ENCODE measurements at regions not wholly inside any gene's neighbourhood (a gene's known extent, or its start where the extent isn't known, plus 50 kb on each side); places are given as distances from the start of the nearest gene placed in this dataset.
"Not testable (repeated sequence)": the region's sequence is repeated elsewhere in the genome, so short reads cannot be mapped to it uniquely, and the experiment has no call there.

GRCh38 chr2:83233326-83233725 is 1225.8 kb downstream of the SUCLG1 start:
- no peak overlapping the region for H3K9ac ChIP-seq (ENCODE audit: low read depth in 1 of 2, low read length in 2 of 2)
- H3K27ac ChIP-seq (ENCODE audit: low read depth, low read length): no peak overlapping the region
- H3K9me3 ChIP-seq (ENCODE audit: control insufficient read depth in 1 of 2, low read length in 2 of 2): no peaks in the 10 kb centered on the region
- no peaks in the 10 kb centered on the region for H3K36me3 ChIP-seq (ENCODE audit: control insufficient read depth in 1 of 2, insufficient read depth in 2 of 2, low read length in 2 of 2)
- H3K27me3 ChIP-seq (ENCODE audit: control insufficient read depth in 1 of 2, insufficient read depth in 2 of 2, low read length in 2 of 2): no peaks in the 10 kb centered on the region
- H3K4me3 ChIP-seq (ENCODE audit: low read depth in 1 of 2, low read length in 2 of 2): no peak overlapping the region
- no peaks in the 10 kb centered on the region for H3K4me1 ChIP-seq (ENCODE audit: control insufficient read depth in 1 of 2, insufficient read depth in 2 of 2, low read length in 2 of 2)

- H3K4me3 ChIP-seq (ENCODE audit: low read depth in 1 of 2, low read length in 2 of 2): no peak overlapping the region
- H3K27ac ChIP-seq (ENCODE audit: low read depth, low read length): no peak overlapping the region
- H3K27me3 ChIP-seq (ENCODE audit: control insufficient read depth in 1 of 2, insufficient read depth in 2 of 2, low read length in 2 of 2): no peaks in the 10 kb centered on the region
- no peak overlapping the region for H3K9ac ChIP-seq (ENCODE audit: low read depth in 1 of 2, low read length in 2 of 2)
- no peaks in the 10 kb centered on the region for H3K9me3 ChIP-seq (ENCODE audit: control insufficient read depth in 1 of 2, low read length in 2 of 2)
- H3K4me1 ChIP-seq (ENCODE audit: control insufficient read depth in 1 of 2, insufficient read depth in 2 of 2, low read length in 2 of 2): no peaks in the 10 kb centered on the region
- H3K36me3 ChIP-seq (ENCODE audit: control insufficient read depth in 1 of 2, insufficient read depth in 2 of 2, low read length in 2 of 2): no peaks in the 10 kb centered on the region
Observed at GRCh38 chr2:83229443-83229842, 1229.6 kb downstream of the SUCLG1 start.

- Histone ChIP-seq H3K27ac (ENCODE audit: low read depth, low read length) (no peak overlapping the region), H3K4me1 (ENCODE audit: control insufficient read depth in 1 of 2, insufficient read depth in 2 of 2, low read length in 2 of 2) (no peaks in the 10 kb centered on the region), H3K4me3 (ENCODE audit: low read depth in 1 of 2, low read length in 2 of 2) (no peak overlapping the region)
Observed at GRCh38 chr2:83224591-83225200, 1234.4 kb downstream of the SUCLG1 start.

GRCh38 chr2:83221258-83221657 is 1237.8 kb downstream of the SUCLG1 start:
- no peaks in the 10 kb centered on the region for H3K9me3 ChIP-seq (ENCODE audit: control insufficient read depth in 1 of 2, low read length in 2 of 2)
- H3K27me3 ChIP-seq (ENCODE audit: control insufficient read depth in 1 of 2, insufficient read depth in 2 of 2, low read length in 2 of 2): no peaks in the 10 kb centered on the region
- no peak overlapping the region for H3K4me3 ChIP-seq (ENCODE audit: low read depth in 1 of 2, low read length in 2 of 2)
- no peaks in the 10 kb centered on the region for H3K36me3 ChIP-seq (ENCODE audit: control insufficient read depth in 1 of 2, insufficient read depth in 2 of 2, low read length in 2 of 2)
- no peaks in the 10 kb centered on the region for H3K4me1 ChIP-seq (ENCODE audit: control insufficient read depth in 1 of 2, insufficient read depth in 2 of 2, low read length in 2 of 2)
- H3K27ac ChIP-seq (ENCODE audit: low read depth, low read length): no peak overlapping the region
- H3K9ac ChIP-seq (ENCODE audit: low read depth in 1 of 2, low read length in 2 of 2): no peak overlapping the region

More at GRCh38 chr2:83224591-83225200, 1234.4 kb downstream of the SUCLG1 start:
- H3K27me3 ChIP-seq (ENCODE audit: control insufficient read depth in 1 of 2, insufficient read depth in 2 of 2, low read length in 2 of 2): no peaks in the 10 kb centered on the region
- no peaks in the 10 kb centered on the region for H3K36me3 ChIP-seq (ENCODE audit: control insufficient read depth in 1 of 2, insufficient read depth in 2 of 2, low read length in 2 of 2)
- no peaks in the 10 kb centered on the region for H3K9me3 ChIP-seq (ENCODE audit: control insufficient read depth in 1 of 2, low read length in 2 of 2)
- H3K9ac ChIP-seq (ENCODE audit: low read depth in 1 of 2, low read length in 2 of 2): no peak overlapping the region

GRCh38 chr2:83217854-83218253 is 1241.2 kb downstream of the SUCLG1 start:
- H3K4me1 ChIP-seq (ENCODE audit: control insufficient read depth in 1 of 2, insufficient read depth in 2 of 2, low read length in 2 of 2): no peaks in the 10 kb centered on the region
- no peak overlapping the region for H3K9ac ChIP-seq (ENCODE audit: low read depth in 1 of 2, low read length in 2 of 2)
- no peak overlapping the region for H3K27ac ChIP-seq (ENCODE audit: low read depth, low read length)
- no peak overlapping the region for H3K4me3 ChIP-seq (ENCODE audit: low read depth in 1 of 2, low read length in 2 of 2)
- no peaks in the 10 kb centered on the region for H3K36me3 ChIP-seq (ENCODE audit: control insufficient read depth in 1 of 2, insufficient read depth in 2 of 2, low read length in 2 of 2)
- H3K27me3 ChIP-seq (ENCODE audit: control insufficient read depth in 1 of 2, insufficient read depth in 2 of 2, low read length in 2 of 2): no peaks in the 10 kb centered on the region
- no peaks in the 10 kb centered on the region for H3K9me3 ChIP-seq (ENCODE audit: control insufficient read depth in 1 of 2, low read length in 2 of 2)

DNA sequence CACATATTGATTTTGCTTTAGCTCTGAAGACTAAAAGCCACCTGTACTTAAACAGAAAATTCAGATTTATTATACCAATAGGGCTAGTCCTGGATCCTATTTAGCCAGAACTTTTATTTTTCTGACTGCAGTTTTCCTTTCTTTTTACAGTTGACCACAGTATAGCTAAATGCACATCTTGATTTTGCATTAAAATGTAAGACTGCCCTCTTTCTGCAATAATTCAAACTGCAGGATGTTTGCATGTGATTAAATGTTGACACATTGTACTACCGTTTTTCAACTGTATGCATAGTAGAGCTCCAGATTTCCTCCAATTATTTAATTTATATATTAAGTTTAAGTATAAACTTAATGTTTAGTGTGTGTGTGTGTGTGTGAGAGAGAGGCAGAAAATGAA is 1262.9 kb downstream of the SUCLG1 start:
- Histone ChIP-seq H3K36me3 (ENCODE audit: control insufficient read depth in 1 of 2, insufficient read depth in 2 of 2, low read length in 2 of 2) (no peaks in the 10 kb centered on the region), H3K9ac (ENCODE audit: low read depth in 1 of 2, low read length in 2 of 2) (no peak overlapping the region)

DNA sequence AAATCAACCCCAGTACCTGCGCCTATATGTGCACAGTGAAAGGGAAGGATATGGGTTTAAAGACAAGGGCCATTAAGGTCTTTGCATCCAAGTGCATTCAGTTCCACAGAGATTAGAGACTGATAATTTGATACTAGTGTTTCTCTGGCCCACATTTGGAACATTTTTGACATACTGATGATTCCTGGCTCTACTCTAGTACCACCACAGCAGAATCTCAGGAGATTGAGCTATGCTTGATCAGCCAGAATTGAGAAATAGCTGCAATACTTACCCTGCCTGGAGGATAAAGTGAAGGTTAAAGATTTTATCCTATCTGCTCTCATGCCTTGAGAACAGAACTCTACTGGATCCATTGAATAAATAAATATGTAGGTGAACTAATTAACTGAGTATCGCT is 1267.8 kb downstream of the SUCLG1 start:
- no peaks in the 10 kb centered on the region for H3K4me1 ChIP-seq (ENCODE audit: control insufficient read depth in 1 of 2, insufficient read depth in 2 of 2, low read length in 2 of 2)
- no peaks in the 10 kb centered on the region for H3K36me3 ChIP-seq (ENCODE audit: control insufficient read depth in 1 of 2, insufficient read depth in 2 of 2, low read length in 2 of 2)
- H3K4me3 ChIP-seq (ENCODE audit: low read depth in 1 of 2, low read length in 2 of 2): no peak overlapping the region
- H3K27ac ChIP-seq (ENCODE audit: low read depth, low read length): no peak overlapping the region
- no peaks in the 10 kb centered on the region for H3K27me3 ChIP-seq (ENCODE audit: control insufficient read depth in 1 of 2, insufficient read depth in 2 of 2, low read length in 2 of 2)
- H3K9ac ChIP-seq (ENCODE audit: low read depth in 1 of 2, low read length in 2 of 2): no peak overlapping the region
- H3K9me3 ChIP-seq (ENCODE audit: control insufficient read depth in 1 of 2, low read length in 2 of 2): no peaks in the 10 kb centered on the region

More for the DNA sequence above, 1262.9 kb downstream of the SUCLG1 start:
- Histone ChIP-seq H3K4me1 (ENCODE audit: control insufficient read depth in 1 of 2, insufficient read depth in 2 of 2, low read length in 2 of 2) (no peaks in the 10 kb centered on the region), H3K4me3 (ENCODE audit: low read depth in 1 of 2, low read length in 2 of 2) (no peak overlapping the region), H3K9me3 (ENCODE audit: control insufficient read depth in 1 of 2, low read length in 2 of 2) (no peaks in the 10 kb centered on the region), H3K27me3 (ENCODE audit: control insufficient read depth in 1 of 2, insufficient read depth in 2 of 2, low read length in 2 of 2) (no peaks in the 10 kb centered on the region), H3K27ac (ENCODE audit: low read depth, low read length) (no peak overlapping the region)

GRCh38 chr2:83186105-83186760 is 1272.8 kb downstream of the SUCLG1 start:
- no peak overlapping the region for H3K9ac ChIP-seq (ENCODE audit: low read depth in 1 of 2, low read length in 2 of 2)
- no peak overlapping the region for H3K4me3 ChIP-seq (ENCODE audit: low read depth in 1 of 2, low read length in 2 of 2)
- H3K27ac ChIP-seq (ENCODE audit: low read depth, low read length): no peak overlapping the region

DNA sequence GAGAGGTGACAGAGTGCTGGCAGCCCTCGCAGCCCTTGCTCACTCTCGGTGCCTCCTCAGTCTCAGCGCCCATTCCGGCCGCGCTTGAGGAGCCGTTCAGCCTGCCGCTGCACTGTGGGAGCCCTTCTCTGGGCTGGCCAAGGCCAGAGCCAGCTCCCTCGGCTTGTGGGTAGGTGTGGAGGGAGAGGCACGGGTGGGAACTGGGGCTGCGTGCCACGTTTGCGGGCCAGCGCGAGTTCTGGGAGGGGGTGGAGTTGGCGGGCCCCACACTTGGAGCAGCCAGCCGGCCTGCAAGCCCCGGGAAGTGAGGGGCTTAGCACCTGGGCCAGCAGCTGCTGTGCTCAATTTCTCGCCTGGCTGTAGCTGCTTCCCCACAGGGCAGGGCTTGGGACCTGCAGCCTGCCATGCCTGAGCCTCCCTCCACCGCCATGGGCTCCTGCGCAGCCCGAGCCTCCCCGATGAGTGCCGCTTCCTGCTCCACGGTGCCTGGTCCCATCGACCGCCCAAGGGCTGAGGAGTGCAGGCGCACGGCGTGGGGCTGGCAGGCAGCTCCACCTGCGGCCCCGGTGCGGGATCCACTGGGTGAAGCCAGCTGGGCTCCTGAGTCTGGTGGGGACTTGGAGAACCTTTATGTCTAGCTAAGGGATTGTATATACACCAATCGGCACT is 1278.1 kb downstream of the SUCLG1 start:
- H3K9me3 ChIP-seq (ENCODE audit: control insufficient read depth in 1 of 2, low read length in 2 of 2); H3K27me3 ChIP-seq (ENCODE audit: control insufficient read depth in 1 of 2, insufficient read depth in 2 of 2, low read length in 2 of 2); H3K9ac ChIP-seq (ENCODE audit: low read depth in 1 of 2, low read length in 2 of 2); H3K27ac ChIP-seq (ENCODE audit: low read depth, low read length); H3K4me1 ChIP-seq (ENCODE audit: control insufficient read depth in 1 of 2, insufficient read depth in 2 of 2, low read length in 2 of 2); H3K4me3 ChIP-seq (ENCODE audit: low read depth in 1 of 2, low read length in 2 of 2); H3K36me3 ChIP-seq (ENCODE audit: control insufficient read depth in 1 of 2, insufficient read depth in 2 of 2, low read length in 2 of 2): not testable (repeated sequence)

More at GRCh38 chr2:83186105-83186760, 1272.8 kb downstream of the SUCLG1 start:
- Histone ChIP-seq H3K4me1 (ENCODE audit: control insufficient read depth in 1 of 2, insufficient read depth in 2 of 2, low read length in 2 of 2) (no peaks in the 10 kb centered on the region), H3K9me3 (ENCODE audit: control insufficient read depth in 1 of 2, low read length in 2 of 2) (no peaks in the 10 kb centered on the region), H3K36me3 (ENCODE audit: control insufficient read depth in 1 of 2, insufficient read depth in 2 of 2, low read length in 2 of 2) (no peaks in the 10 kb centered on the region), H3K27me3 (ENCODE audit: control insufficient read depth in 1 of 2, insufficient read depth in 2 of 2, low read length in 2 of 2) (no peaks in the 10 kb centered on the region)

DNA sequence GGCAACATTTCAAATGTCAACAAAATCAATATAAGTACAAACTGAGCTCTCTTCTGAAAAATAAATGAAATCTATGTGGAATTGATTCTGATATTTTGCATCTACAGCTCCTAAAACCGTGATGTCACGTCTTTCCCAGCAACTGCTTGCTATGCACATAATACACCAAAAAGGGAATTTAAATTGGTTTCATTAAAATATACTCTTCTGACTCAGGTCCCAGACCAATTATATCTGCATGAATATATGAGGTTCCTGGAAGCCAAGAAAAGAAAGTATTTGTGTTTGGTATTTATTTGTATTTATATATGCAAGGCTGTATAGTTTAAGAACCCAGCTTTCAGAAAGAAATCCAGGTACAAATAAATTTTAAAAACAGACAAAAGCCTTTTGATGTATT is 1282.5 kb downstream of the SUCLG1 start:
- no peak overlapping the region for H3K4me3 ChIP-seq (ENCODE audit: low read depth in 1 of 2, low read length in 2 of 2)
- H3K36me3 ChIP-seq (ENCODE audit: control insufficient read depth in 1 of 2, insufficient read depth in 2 of 2, low read length in 2 of 2): no peaks in the 10 kb centered on the region
- no peak overlapping the region for H3K9ac ChIP-seq (ENCODE audit: low read depth in 1 of 2, low read length in 2 of 2)
- H3K4me1 ChIP-seq (ENCODE audit: control insufficient read depth in 1 of 2, insufficient read depth in 2 of 2, low read length in 2 of 2): no peaks in the 10 kb centered on the region
- H3K27ac ChIP-seq (ENCODE audit: low read depth, low read length): no peak overlapping the region
- H3K27me3 ChIP-seq (ENCODE audit: control insufficient read depth in 1 of 2, insufficient read depth in 2 of 2, low read length in 2 of 2): no peaks in the 10 kb centered on the region
- no peaks in the 10 kb centered on the region for H3K9me3 ChIP-seq (ENCODE audit: control insufficient read depth in 1 of 2, low read length in 2 of 2)

All from duodenal mucosa (tissue), 2 donors.